HG03135 (cell line): ENCODE measurements at regions not wholly inside any gene's neighbourhood (a gene's known extent, or its start where the extent isn't known, plus 50 kb on each side); places are given as distances from the start of the nearest gene placed in this dataset.

Source experiments
- ATAC-seq: cut with Tn5 transposase; IDR thresholded peaks from one replicate; pipeline ENCODE4 v1.9.1; 2021; ENCODE audit warnings: mild to moderate bottlenecking, moderate library complexity; ENCODE audit not compliant: unreplicated experiment

- no peak for ATAC-seq
These were observed 139.7 kb upstream of the RASSF8 start for GRCh38 chr12:25818596-25819390.

DNA sequence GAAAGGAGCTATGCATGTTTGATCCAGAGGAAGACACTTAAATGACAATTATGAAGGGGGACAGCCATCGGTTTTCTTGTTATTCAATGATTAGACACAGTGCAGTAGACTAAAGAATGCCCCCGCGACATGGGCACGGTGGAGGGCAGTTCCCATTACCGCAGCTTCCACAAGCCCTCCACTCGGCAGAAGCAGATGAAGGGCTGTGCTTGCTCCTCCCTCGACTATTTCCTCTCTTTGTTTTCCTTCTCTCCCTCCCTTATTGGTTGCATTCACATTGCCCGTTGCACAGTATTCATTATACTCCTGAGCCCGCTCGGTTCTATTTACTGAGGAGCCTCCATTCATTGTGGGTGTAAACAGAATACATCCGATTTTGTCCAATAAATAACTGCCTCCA lies 138.8 kb upstream of the RASSF8 start:
- ATAC-seq: no peak

DNA sequence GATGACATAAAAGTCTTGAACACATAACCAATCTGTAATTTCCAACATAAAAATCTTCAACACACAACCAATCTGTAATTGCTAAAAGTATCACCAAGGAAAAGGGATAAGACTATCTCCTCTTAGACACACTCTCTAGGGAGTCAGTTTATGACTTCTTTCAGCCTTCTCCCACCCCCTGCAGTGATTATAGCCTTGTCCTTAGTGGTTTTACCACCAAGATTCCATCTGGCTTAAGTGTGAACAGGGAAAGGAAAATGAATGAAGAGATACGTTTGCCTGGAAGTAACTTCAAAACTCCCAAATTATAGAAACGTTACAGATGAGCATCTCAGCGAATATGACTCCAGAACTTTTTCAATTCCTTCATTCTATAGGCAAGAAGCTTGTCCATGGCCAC lies 136.2 kb upstream of the RASSF8 start:
- ATAC-seq: no peak

- no peak for ATAC-seq
These were observed 133.7 kb upstream of the RASSF8 start for GRCh38 chr12:25824734-25825133.

DNA sequence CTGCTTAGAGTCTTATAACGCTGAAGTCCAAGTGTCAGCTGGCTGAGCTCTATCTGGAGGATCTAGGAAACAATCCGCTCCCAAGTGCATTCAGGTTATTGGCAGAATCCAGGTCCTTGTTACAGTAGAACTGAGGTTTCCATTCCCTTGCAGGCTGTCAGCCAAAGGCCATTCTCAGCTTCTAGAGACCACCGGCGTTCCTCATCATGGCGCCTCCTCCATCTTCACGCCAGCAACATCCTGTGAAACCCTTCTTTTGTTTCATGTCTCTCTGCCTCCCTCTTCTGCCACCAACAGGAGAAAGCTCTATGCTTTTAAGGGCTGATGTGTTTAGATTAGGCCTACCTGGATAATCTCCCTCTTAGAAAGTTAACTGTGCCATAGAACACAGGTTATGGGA lies 133.0 kb upstream of the RASSF8 start:
- no peak for ATAC-seq

DNA sequence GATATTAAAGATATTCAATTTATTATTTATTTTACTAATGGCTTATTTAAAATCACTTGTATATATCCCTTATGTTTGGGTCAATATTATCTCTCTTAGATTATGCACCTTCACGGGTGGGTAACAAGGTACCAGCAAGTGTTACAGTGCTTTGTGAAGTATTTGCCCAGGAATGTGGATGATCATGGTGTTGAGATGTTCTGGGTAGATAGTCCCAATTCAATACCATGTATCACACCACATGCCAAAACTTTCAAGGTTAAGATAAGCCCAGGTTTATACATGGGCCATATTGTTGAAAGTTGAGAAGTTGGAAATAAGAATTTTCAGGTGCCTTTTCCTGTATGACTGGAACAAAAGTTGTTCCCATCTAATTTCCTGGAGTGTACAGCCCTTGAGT lies 131.3 kb upstream of the RASSF8 start:
- ATAC-seq: no peak

DNA sequence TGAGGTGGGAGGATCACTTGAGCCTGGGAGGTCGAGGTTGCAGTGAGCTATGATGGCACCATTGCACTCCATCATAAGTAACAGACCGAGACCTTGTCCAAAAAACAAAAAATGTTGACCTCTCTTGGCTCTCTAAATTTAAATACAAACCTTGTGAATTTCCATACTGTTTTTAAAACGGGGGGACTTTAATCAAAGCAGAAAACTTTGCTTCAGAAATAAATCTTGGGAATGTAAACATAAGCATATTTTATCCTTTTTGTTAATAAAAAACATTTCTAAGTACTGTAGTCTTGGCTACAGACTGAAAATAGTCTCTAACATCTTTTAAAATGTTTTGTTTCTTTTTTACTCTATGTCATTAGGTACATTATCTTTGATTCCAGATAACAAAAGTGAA lies 130.7 kb upstream of the RASSF8 start:
- ATAC-seq: no peak

GRCh38 chr12:25828188-25828587 lies 130.3 kb upstream of the RASSF8 start:
- ATAC-seq: no peak

DNA sequence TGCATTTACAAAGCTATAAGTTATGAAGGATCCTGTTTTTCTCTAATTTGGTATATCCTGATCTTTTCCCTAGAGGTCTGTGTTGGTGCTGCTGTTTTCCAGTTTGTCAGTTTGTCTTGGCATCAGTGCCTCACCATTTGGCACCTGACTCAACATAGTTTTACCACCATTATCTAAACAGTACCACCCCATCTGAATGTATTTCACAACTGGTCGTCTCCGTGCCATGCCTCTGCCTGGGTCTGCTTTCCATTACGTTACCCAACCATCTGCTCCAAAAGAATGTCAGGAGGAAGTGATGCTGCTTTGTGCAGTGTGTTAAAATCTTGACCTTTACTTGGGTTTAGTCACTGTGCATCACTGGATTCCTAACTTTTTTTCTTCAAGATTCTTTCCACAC lies 129.3 kb upstream of the RASSF8 start:
- ATAC-seq: no peak

DNA sequence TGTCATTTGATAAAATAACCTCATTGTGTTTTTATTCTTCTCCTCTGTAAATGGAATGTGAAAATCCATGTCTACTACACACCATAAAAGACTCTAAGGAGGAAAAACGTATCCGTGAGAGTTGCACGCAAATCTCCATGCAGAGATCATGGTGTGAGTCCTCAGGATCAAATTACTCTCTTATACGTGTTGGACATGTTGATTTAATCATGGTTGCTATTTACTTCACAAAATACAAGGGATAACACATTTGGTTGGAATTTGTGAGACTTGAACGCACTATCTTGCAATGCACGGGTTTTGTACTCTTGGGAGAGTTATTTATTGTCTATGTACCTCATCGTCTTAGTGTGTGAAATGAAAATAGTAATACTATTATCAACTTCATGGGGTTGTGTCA lies 128.0 kb upstream of the RASSF8 start:
- no peak for ATAC-seq

GRCh38 chr12:25833657-25834056 lies 124.8 kb upstream of the RASSF8 start:
- ATAC-seq: no peak

GRCh38 chr12:25835385-25835784 lies 123.1 kb upstream of the RASSF8 start:
- ATAC-seq: no peak

DNA sequence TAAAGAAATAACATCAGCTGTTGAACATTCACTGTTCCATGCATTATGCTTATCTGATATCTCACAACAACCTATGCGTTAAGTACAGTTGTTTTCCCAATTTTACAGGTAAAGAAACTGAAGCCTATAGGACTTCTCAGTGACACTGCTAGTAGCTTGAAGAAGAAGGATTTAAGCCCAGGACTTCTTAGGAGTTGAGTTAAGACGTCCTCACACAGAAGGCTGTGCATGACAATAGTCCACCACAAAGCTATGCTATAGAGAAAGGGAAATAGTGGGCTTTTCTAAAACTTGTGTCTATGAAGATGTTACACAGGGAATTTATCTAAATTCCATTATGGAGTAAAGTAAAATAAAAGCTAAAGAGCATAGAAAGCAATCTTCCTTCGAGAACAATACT lies 120.5 kb upstream of the RASSF8 start:
- ATAC-seq: no peak

- ATAC-seq: no peak
These were observed 119.0 kb upstream of the RASSF8 start for GRCh38 chr12:25839470-25839869.

- ATAC-seq: no peak
These were observed 117.6 kb upstream of the RASSF8 start for GRCh38 chr12:25840678-25841465.

DNA sequence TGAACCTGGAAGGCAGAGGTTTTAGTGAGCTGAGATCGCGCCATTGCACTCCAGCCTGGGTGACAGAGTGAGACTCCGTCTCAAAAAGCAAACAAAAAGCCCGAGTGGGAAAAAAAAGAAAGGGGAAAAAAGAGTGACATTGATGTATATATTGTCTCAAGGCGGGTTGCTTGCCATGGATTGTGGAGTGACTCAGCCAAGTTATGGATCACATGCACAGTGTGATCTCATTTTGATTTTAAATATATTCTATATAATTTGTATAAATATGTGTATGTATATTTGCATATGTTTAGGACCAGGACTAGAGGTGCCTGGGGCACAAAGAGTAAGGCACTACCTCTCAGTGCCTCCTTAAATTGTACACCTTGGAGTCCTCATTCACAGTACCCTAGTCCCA lies 116.2 kb upstream of the RASSF8 start:
- no peak for ATAC-seq

DNA sequence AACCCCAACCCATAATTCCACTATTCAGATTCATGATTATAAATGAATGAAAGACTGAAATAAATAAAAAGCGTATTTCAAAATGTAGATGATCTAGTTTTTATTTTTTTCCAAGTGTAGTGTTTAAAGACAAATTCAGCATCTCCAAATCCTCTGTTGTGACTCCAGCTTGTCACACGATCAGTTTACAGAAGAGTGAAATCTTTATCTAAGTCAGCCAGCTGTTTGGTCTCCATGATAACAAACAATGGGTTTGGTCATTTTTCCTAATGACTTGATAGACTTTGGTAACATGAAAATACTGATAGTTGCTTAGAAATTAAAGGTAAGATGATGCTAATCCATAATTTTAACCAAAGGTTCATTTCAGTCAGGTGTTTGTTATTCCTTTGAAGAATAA lies 114.5 kb upstream of the RASSF8 start:
- ATAC-seq: no peak

DNA sequence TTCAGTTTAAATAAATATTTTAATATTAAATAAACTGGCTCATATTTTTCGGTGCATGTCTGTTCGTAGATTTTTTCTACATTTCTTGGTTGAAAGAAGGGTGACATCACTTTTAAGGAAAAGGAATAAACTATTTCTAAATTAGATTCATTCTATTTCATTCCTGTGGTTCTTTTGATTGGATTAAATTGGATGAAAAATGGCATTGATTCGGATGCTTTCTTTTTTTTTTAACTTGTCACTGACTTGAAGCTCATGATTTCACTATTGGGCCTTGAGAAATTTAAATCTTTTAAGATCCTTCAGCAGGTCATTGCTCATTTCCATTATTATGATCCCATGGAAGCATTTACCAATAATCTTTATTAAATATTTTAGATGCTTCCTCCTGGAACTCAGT lies 113.1 kb upstream of the RASSF8 start:
- ATAC-seq: no peak

GRCh38 chr12:25852792-25853191 lies 105.7 kb upstream of the RASSF8 start:
- no peak for ATAC-seq

GRCh38 chr12:25853316-25854095 lies 105.0 kb upstream of the RASSF8 start:
- no peak for ATAC-seq

GRCh38 chr12:25854991-25855390 lies 103.5 kb upstream of the RASSF8 start:
- no peak for ATAC-seq

DNA sequence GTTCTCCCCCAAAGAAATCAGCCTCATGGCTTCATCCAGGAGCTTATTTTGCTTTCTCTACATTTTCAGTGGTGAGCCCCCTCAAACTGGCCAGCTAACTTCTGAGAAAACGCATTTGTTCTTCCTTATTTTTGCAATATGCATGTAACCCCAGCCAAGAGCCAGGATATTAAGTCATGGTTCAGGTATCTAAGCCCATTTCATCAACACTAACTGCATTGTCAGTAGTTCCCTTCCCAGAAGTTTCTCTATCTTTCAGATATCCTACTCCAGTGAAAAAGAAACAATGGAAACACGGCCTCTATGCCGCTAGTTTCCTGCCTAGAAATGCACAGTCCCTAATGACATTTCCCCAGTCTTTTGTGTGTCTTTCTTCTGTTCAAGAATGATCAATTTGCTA lies 102.8 kb upstream of the RASSF8 start:
- ATAC-seq: no peak
